ENCODE measurements at regions not wholly inside any gene's neighbourhood (a gene's known extent, or its start where the extent isn't known, plus 50 kb on each side); places are given as distances from the start of the nearest gene placed in this dataset.

DNA sequence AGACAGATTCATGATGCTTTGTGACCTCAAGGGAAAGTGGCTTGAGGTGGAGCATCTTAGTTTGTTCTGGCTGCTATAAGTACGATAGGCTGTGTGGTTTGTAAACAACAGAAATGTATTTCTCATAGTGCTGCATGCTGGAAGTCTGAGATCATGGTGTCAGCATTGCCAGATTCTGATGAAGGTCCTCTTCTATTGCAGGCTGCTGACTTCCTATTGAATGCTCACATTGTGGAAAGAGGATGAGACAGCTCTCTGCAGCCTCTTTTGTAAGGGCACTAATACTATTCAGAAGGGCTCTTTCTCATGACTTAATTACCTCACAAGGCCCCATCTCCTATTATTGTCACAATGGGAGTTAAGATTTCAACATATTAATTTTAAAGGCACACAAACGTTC is 1674.0 kb upstream of the PCDH7 start:
- Histone ChIP-seq H3K27ac (ENCODE audit: low read depth, low read length) (peak overlapping the region; percentile 78), H3K36me3 (ENCODE audit: insufficient read depth, low read length) (no peaks in the 10 kb centered on the region), H3K9me3 (ENCODE audit: insufficient read depth, low read depth, low read length) (no peaks in the 10 kb centered on the region), H4K20me1 (ENCODE audit: insufficient read depth, low read length) (no peaks in the 10 kb centered on the region), H3K4me2 (ENCODE audit: low read length) (peak overlapping the region; percentile 49), H3K4me3 (ENCODE audit: insufficient read depth, low read depth, low read length) (no peak overlapping the region), H3K79me2 (ENCODE audit: insufficient read depth, low read length) (no peaks in the 10 kb centered on the region), H3K4me1 (ENCODE audit: insufficient read depth, low read length) (peaks cover 12% of the 10 kb centered on the region), H3K9ac (ENCODE audit: low read length) (peak overlapping the region; percentile 48), H2AFZ (ENCODE audit: low read depth, low read length) (peak overlapping the region; percentile 16), H3K27me3 (ENCODE audit: insufficient read depth, low read length) (no peaks in the 10 kb centered on the region)
- TF ChIP-seq, protein P1, sequence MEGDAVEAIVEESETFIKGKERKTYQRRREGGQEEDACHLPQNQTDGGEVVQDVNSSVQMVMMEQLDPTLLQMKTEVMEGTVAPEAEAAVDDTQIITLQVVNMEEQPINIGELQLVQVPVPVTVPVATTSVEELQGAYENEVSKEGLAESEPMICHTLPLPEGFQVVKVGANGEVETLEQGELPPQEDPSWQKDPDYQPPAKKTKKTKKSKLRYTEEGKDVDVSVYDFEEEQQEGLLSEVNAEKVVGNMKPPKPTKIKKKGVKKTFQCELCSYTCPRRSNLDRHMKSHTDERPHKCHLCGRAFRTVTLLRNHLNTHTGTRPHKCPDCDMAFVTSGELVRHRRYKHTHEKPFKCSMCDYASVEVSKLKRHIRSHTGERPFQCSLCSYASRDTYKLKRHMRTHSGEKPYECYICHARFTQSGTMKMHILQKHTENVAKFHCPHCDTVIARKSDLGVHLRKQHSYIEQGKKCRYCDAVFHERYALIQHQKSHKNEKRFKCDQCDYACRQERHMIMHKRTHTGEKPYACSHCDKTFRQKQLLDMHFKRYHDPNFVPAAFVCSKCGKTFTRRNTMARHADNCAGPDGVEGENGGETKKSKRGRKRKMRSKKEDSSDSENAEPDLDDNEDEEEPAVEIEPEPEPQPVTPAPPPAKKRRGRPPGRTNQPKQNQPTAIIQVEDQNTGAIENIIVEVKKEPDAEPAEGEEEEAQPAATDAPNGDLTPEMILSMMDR (IDR thresholded peaks at IDR 0.05; ENCODE audit: insufficient read depth, low read depth, low read length) = no peak
- no peak for TF ChIP-seq EZH2 (IDR thresholded peaks at IDR 0.05; ENCODE audit: insufficient read depth, low read length)
- no peaks in the 10 kb centered on the region for H3K27me3 Mint-ChIP-seq (ENCODE audit: low read depth, unreplicated experiment)
- FAIRE-seq (no peak), DNase-seq (ENCODE audit: low read depth) (peak; percentile 33)
- peak overlapping the region; percentile 92 for H3K27ac Mint-ChIP-seq (ENCODE audit: unreplicated experiment)
- H3K4me1 Mint-ChIP-seq (ENCODE audit: low read depth, unreplicated experiment) = peaks cover 15% of the 10 kb centered on the region
- no peak overlapping the region for H3K4me3 Mint-ChIP-seq (ENCODE audit: unreplicated experiment)
- H3K36me3 Mint-ChIP-seq (ENCODE audit: low read depth, unreplicated experiment) = no peaks in the 10 kb centered on the region
- no peaks in the 10 kb centered on the region for H3K9me3 Mint-ChIP-seq (ENCODE audit: unreplicated experiment)

DNA sequence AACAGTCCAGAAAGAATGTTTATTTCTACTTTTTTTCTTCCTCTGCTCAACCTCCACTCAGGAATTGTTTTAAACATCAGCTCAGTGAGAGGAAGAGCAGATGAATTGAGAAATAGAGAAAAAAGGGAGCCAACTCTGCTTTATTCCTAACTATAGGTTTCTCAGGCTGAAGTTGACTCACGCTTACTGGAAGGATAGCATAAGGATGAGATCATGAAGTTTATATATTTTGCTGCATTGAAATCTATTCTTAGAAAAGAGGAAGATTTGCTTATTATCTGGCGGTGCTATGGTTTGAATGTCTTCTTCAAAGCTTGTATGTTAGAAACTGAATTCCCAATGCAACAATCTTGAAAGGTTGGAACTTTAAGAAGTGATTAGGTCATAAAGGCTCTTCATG is 1673.4 kb upstream of the PCDH7 start:
- H3K36me3 Mint-ChIP-seq (ENCODE audit: low read depth, unreplicated experiment) = no peaks in the 10 kb centered on the region
- Histone ChIP-seq H3K9me3 (ENCODE audit: insufficient read depth, low read depth, low read length) (no peaks in the 10 kb centered on the region), H3K79me2 (ENCODE audit: insufficient read depth, low read length) (no peaks in the 10 kb centered on the region), H3K4me2 (ENCODE audit: low read length) (peak overlapping the region; percentile 49), H3K9ac (ENCODE audit: low read length) (peak overlapping the region; percentile 48), H4K20me1 (ENCODE audit: insufficient read depth, low read length) (no peaks in the 10 kb centered on the region), H3K4me1 (ENCODE audit: insufficient read depth, low read length) (peaks cover 12% of the 10 kb centered on the region), H3K27ac (ENCODE audit: low read depth, low read length) (peak overlapping the region; percentile 78), H3K4me3 (ENCODE audit: insufficient read depth, low read depth, low read length) (no peak overlapping the region), H2AFZ (ENCODE audit: low read depth, low read length) (peak overlapping the region; percentile 16), H3K36me3 (ENCODE audit: insufficient read depth, low read length) (no peaks in the 10 kb centered on the region), H3K27me3 (ENCODE audit: insufficient read depth, low read length) (no peaks in the 10 kb centered on the region)
- no peak overlapping the region for H3K4me3 Mint-ChIP-seq (ENCODE audit: unreplicated experiment)
- DNase-seq (ENCODE audit: low read depth) = peak; percentile 37
- FAIRE-seq = no peak
- no peaks in the 10 kb centered on the region for H3K9me3 Mint-ChIP-seq (ENCODE audit: unreplicated experiment)
- H3K27me3 Mint-ChIP-seq (ENCODE audit: low read depth, unreplicated experiment) = no peaks in the 10 kb centered on the region
- TF ChIP-seq, protein P1 (IDR thresholded peaks at IDR 0.05; ENCODE audit: insufficient read depth, low read depth, low read length) = no peak
- no peak for TF ChIP-seq EZH2 (IDR thresholded peaks at IDR 0.05; ENCODE audit: insufficient read depth, low read length)
- H3K4me1 Mint-ChIP-seq (ENCODE audit: low read depth, unreplicated experiment) = peaks cover 15% of the 10 kb centered on the region
- H3K27ac Mint-ChIP-seq (ENCODE audit: unreplicated experiment) = peak overlapping the region; percentile 92

DNA sequence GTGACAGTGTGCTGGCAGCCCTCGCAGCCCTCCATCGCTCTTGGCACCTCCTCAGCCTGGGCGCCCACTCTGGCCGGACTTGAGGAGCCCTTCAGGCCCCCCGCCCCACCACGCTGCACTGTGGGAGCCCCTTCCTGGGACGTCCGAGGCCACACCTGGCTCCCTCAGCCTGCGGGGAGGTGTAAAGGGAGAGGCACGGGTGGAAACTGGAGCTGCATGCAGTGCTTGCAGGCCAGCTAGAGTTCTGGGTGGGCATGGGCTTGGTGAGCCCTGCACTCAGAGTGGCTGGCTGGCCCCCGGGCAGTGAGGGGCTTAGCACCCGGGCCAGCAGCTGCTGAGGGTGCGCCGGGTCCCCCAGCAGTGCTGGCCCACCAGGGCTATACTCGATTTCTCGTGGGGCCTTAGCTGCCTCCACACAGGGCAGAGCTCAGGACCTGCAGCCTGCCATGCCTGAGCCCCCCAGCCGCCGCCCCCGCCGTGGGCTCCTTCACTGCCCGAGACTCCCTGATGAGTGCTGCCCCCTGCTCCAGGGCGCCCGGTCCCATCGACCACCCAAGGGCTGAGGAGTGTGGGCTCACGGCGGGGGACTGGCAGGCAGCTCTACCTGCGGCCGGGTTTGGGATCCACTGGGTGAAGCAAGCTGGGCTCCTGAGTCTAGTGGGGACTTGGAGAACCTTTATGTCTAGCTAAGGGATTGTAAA is 1672.7 kb upstream of the PCDH7 start:
- Histone ChIP-seq H3K36me3 (ENCODE audit: insufficient read depth, low read length) (no peaks in the 10 kb centered on the region), H3K4me2 (ENCODE audit: low read length) (peak overlapping the region; percentile 49), H3K27ac (ENCODE audit: low read depth, low read length) (peak overlapping the region; percentile 78), H3K4me3 (ENCODE audit: insufficient read depth, low read depth, low read length) (no peak overlapping the region), H3K4me1 (ENCODE audit: insufficient read depth, low read length) (peaks cover 12% of the 10 kb centered on the region), H2AFZ (ENCODE audit: low read depth, low read length) (peak overlapping the region; percentile 16), H3K9ac (ENCODE audit: low read length) (peak overlapping the region; percentile 19), H3K9me3 (ENCODE audit: insufficient read depth, low read depth, low read length) (no peaks in the 10 kb centered on the region), H4K20me1 (ENCODE audit: insufficient read depth, low read length) (no peaks in the 10 kb centered on the region), H3K79me2 (ENCODE audit: insufficient read depth, low read length) (no peaks in the 10 kb centered on the region), H3K27me3 (ENCODE audit: insufficient read depth, low read length) (no peaks in the 10 kb centered on the region)
- TF ChIP-seq, protein P1 (IDR thresholded peaks at IDR 0.05; ENCODE audit: insufficient read depth, low read depth, low read length) = no peak
- TF ChIP-seq EZH2 (IDR thresholded peaks at IDR 0.05; ENCODE audit: insufficient read depth, low read length) = no peak
- H3K27ac Mint-ChIP-seq (ENCODE audit: unreplicated experiment) = peak overlapping the region; percentile 92
- DNase-seq (ENCODE audit: low read depth) (no peak), FAIRE-seq (no peak)
- peaks cover 15% of the 10 kb centered on the region for H3K4me1 Mint-ChIP-seq (ENCODE audit: low read depth, unreplicated experiment)
- H3K4me3 Mint-ChIP-seq (ENCODE audit: unreplicated experiment) = no peak overlapping the region
- no peaks in the 10 kb centered on the region for H3K9me3 Mint-ChIP-seq (ENCODE audit: unreplicated experiment)
- H3K36me3 Mint-ChIP-seq (ENCODE audit: low read depth, unreplicated experiment) = no peaks in the 10 kb centered on the region
- H3K27me3 Mint-ChIP-seq (ENCODE audit: low read depth, unreplicated experiment) = no peaks in the 10 kb centered on the region

Data from astrocyte (in vitro differentiated cells and primary cell).